GM12873 (cell line): ENCODE measurements at regions not wholly inside any gene's neighbourhood (a gene's known extent, or its start where the extent isn't known, plus 50 kb on each side); places are given as distances from the start of the nearest gene placed in this dataset.

Experiments used
- CTCF ChIP-seq: IDR thresholded peaks from 2 replicates; pipeline ENCODE4 v1.5.1; 2012; ENCODE audit warnings: low read depth, mild to moderate bottlenecking, moderate library complexity, low read length, control low read depth; ENCODE audit not compliant: insufficient read depth; ENCODE audit errors: missing control alignments

DNA sequence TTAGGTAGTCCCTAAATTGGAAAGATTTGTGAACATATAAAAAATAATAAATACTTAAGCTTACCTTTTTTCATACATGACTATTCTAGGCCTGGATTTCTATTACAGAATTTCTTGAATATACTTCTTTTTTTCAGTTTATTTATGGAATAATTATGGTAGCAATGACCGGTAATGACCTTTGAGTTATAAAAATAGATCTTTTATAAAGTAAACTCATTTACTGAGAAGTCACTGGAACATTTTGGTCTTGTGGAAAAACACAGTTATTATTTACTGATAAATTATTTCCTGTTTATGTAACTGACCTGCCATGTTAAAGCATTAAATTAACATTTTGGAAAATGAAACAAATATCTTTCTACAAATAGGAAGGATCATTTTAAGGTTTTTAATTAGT lies 80.4 kb upstream of the RASGEF1B start:
- no peak for TF ChIP-seq CTCF

DNA sequence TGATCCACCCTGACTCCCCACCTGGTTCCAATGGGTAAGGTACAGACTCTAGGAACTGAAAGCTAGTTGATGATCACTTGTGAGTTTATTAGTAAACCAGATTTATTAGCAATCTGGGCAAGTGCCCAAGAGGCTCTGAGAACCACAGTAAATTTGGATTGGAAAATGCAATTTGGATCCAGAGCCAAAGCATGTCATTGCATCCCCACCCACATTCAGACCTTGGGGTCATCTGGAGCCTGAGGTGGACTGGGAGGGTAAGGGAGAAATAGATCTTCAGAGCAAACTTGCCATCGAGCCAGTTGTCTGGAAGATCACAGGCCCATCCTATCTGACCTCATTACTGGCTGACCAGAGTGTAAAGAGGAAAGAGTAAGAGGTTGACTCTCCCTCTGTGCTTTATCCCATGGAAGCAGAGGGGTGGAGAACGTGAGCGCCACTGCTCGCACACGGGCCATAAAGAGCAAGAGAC lies 78.7 kb upstream of the RASGEF1B start:
- no peak for TF ChIP-seq CTCF

DNA sequence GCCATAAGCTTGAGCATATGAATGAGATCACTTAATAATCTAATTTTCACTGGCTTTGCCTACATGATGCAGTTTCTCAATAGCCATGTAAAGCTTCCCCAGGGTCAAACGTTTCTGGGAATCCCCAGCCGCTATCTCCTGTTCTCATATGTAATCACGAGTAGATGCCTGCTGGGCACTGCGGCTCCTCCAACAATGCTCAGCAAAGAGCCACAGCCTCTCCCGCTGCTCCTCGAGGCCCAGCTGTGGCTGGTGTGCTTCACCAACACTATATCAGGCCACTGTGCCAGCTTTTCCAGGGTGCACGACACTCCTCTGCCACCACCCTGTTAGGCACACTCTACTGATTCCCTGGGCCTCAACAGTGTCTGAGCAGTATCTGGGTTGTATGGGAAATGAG lies 78.3 kb upstream of the RASGEF1B start:
- no peak for TF ChIP-seq CTCF

DNA sequence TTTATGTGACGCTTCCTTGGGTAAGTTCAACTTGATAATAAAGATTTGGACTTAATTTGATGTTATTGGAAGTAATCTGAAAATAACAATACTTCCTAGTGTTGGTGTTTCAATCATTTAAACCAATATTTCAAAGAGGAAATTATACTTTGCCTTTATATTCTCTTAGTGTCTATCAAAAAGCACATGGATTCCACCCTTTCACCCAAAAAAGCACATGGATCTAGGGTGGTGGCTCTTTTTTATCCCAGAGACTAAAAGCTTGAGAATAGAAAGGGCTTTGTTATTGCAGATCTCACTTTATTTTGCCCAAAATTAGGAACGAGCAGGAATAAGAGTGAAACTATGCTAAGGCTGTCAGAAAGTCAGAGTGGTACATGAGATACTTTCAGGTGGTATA lies 75.1 kb upstream of the RASGEF1B start:
- no peak for TF ChIP-seq CTCF

DNA sequence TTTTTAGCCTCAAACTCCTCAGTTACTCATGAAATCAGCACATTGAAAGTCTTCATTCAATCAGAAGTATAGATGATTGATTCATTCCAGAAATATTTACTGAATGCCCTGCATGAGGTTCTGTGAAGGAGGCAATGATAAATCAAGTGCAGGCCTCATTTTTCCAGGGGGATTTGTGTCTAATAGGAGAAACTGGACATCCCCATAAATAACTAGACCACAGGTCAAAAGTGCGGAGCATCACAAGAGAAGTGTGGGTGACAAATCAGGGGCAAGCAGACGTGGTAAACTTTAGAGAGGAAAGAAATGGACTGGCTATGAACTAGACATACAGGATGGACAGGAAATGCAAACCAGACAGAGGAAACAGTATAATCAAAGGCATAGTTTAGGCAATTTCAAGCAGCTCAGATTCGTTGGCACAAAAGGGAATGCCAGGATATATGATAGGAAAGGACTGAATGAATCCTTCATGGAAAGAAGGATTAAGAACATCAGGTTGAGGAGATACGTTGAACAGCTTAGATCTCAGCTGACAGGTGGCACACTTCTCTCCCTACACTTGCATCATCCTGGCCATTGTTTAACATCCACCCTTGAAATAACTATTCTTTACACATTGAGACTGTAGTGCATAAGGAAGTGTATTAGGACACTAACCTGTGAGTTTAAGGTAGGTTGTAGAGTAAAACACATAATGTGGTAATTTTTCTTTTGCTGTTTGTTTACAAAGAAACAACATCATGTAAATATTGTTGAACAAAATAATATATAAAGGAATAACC lies 69.6 kb upstream of the RASGEF1B start:
- TF ChIP-seq CTCF, result no peak

DNA sequence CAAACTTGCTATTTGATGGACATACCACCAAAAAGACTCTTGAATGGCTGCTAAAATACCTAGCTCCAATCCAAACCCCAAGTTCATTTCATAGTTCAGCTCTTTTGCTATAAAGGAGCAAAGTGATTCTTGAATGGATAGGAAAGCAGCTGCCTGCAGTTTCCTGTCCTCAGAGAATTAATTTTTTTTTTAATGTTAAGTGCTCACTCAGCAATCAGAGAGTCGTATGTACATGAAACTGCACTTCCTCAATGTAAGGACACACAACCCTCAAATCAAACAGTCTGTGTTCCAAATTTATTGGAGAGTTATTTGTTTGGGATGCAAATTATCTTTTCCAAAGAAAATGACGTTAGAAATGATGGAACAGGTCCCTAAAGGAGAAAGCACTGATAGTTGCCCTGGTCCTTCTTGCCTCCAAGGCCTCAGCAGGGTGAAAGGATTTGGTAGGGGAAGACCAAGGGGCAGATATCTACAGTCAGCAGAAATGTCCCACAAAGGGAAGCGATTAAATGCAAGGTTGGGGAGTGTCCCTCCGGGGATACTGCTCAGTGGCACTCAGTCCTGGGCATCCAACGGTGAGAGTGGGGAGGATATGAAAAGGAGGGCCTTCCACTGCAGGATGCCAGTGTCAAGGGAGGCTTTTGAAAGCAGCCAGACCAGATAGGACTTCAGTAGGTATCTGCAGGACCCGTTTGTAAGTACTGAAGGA lies 67.2 kb upstream of the RASGEF1B start:
- TF ChIP-seq CTCF, result no peak

GRCh38 chr4:81531410-81531809 lies 59.7 kb upstream of the RASGEF1B start:
- no peak for TF ChIP-seq CTCF
